WERI-Rb-1 (cell line): ENCODE measurements at regions not wholly inside any gene's neighbourhood (a gene's known extent, or its start where the extent isn't known, plus 50 kb on each side); places are given as distances from the start of the nearest gene placed in this dataset.

ENCODE experiments used
- DNase-seq: peaks from one replicate; pipeline ENCODE4 v3.0.0-alpha.2; 2020
- H3K27ac ChIP-seq: fragments of 250-450 bp; sonication (Bioruptor Pico); 2 replicates; pipeline ENCODE4 v1.5.1; 2020; ENCODE audit warnings: mild to moderate bottlenecking, moderate library complexity
- H3K27me3 ChIP-seq: fragments of 250-450 bp; sonication (Bioruptor Pico); 2 replicates; pipeline ENCODE4 v1.5.1; 2021; ENCODE audit warnings: mild to moderate bottlenecking, low read depth, moderate library complexity; ENCODE audit not compliant: insufficient read depth, severe bottlenecking
- H3K36me3 ChIP-seq: fragments of 250-450 bp; sonication (Bioruptor Pico); 2 replicates; pipeline ENCODE4 v1.5.1; 2020; ENCODE audit warnings: mild to moderate bottlenecking, moderate library complexity
- H3K4me3 ChIP-seq: 2 replicates; pipeline ENCODE4 v1.5.1; 2011; ENCODE audit warnings: low read depth, mild to moderate bottlenecking, control low read depth, low read length
- H3K9me3 ChIP-seq: fragments of 250-450 bp; sonication (Bioruptor Pico); 2 replicates; pipeline ENCODE4 v1.5.1; 2021; ENCODE audit warnings: mild to moderate bottlenecking, moderate library complexity; ENCODE audit not compliant: severe bottlenecking
- TF ChIP-seq, protein P1 (sequence below): IDR thresholded peaks from 2 replicates; pipeline ENCODE4 v1.5.1; 2011; ENCODE audit warnings: low read depth, mild to moderate bottlenecking, control low read depth, inconsistent platforms, low read length

DNA sequence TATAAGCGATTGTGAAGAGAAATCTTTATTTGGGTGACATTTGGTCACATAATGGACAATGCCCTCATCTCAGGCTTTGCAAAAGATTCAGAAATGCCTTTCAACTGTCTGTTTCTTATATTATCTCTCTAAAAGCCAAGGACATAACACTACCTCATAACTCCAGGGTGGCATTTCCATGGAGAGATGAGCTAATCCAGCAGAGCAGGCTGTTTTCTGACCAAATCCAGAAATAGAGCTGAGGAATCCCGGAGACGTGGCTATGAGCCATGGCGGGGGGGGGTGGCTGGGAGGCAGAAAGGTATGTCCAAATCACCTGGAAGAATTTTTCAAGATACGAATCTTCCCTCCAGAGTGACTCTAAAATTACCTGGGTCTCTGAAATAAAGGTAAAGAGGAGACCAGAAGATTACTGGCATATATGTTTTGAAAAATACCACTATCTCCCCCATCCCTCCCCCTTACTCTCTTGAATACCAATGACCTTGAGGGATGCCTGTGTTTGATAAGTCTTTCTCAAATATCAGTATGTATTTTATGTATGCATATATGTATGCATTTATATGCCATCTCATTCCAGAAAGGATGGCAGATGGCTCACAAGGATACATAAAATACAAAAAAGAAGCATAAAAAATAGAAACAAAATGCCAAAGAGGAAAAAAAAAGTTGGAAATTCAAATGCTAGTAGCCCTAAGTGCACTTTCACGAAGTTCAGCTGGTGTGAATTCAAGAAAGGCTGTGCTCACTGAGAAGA lies 296.0 kb upstream of the MGAT5 start:
- Histone ChIP-seq H3K36me3 (no peaks in the 10 kb centered on the region), H3K27me3 (no peaks in the 10 kb centered on the region), H3K4me3 (no peak overlapping the region), H3K9me3 (peaks cover 2% of the 10 kb centered on the region), H3K27ac (no peak overlapping the region)
- TF ChIP-seq, protein P1, sequence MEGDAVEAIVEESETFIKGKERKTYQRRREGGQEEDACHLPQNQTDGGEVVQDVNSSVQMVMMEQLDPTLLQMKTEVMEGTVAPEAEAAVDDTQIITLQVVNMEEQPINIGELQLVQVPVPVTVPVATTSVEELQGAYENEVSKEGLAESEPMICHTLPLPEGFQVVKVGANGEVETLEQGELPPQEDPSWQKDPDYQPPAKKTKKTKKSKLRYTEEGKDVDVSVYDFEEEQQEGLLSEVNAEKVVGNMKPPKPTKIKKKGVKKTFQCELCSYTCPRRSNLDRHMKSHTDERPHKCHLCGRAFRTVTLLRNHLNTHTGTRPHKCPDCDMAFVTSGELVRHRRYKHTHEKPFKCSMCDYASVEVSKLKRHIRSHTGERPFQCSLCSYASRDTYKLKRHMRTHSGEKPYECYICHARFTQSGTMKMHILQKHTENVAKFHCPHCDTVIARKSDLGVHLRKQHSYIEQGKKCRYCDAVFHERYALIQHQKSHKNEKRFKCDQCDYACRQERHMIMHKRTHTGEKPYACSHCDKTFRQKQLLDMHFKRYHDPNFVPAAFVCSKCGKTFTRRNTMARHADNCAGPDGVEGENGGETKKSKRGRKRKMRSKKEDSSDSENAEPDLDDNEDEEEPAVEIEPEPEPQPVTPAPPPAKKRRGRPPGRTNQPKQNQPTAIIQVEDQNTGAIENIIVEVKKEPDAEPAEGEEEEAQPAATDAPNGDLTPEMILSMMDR: no peak
- DNase-seq: no peak

DNA sequence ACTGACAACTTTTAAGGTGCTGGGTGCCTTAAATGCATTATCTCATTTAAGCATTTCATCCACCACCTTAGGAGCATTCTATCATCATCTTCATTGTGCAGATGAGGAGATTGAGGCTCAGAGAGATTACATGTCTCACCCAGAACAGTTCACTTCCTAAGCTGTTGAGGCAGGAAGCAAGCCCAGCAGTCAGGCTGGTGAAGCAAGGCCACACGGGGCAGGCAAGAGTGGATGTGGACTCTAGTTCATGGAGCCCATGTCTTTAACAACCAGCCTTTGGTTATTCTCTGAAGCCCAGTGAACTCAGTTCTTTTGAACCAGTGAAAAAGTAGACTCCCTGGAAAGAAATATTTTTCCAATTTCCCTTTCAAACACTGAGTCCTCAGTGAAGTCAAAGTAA lies 294.8 kb upstream of the MGAT5 start:
- peak; percentile 17 for DNase-seq
- TF ChIP-seq, protein P1: peak; percentile 32; the same call in 1 of the 2 replicates
- H3K27me3 ChIP-seq: no peaks in the 10 kb centered on the region
- no peaks in the 10 kb centered on the region for H3K36me3 ChIP-seq
- H3K9me3 ChIP-seq: peaks cover 2% of the 10 kb centered on the region
- H3K27ac ChIP-seq: no peak overlapping the region
- no peak overlapping the region for H3K4me3 ChIP-seq

DNA sequence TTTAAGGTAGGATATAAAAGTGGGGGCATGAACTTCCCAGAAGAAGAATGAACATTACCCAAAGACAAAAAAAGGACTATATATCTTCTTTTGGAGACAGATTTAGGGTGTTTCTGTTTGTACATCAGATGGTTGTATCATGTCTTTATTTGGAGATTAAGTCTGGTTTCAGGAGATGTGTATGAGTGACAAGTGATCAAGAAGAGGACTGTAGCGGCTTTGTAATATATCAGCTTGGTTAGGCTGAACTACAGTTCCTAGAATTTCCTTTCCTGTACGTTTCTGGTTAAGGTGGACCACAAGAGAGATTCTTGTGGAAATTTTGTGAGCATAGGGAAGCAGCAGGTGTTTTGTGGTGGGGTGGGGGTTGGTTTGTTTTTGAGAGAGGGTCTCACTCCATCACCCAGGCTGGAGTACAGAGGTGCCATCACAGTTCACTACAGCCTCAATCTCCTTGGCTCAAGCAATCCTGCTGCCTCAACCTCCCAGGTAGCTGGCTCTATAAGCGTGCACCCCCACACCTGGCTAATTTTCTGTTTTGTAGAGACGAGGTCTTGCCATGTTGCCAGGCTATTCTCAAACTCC lies 287.1 kb upstream of the MGAT5 start:
- H3K9me3 ChIP-seq: no peaks in the 10 kb centered on the region
- H3K4me3 ChIP-seq: no peak overlapping the region
- TF ChIP-seq, protein P1: no peak
- no peak overlapping the region for H3K27ac ChIP-seq
- no peaks in the 10 kb centered on the region for H3K36me3 ChIP-seq
- no peaks in the 10 kb centered on the region for H3K27me3 ChIP-seq
- no peak for DNase-seq

DNA sequence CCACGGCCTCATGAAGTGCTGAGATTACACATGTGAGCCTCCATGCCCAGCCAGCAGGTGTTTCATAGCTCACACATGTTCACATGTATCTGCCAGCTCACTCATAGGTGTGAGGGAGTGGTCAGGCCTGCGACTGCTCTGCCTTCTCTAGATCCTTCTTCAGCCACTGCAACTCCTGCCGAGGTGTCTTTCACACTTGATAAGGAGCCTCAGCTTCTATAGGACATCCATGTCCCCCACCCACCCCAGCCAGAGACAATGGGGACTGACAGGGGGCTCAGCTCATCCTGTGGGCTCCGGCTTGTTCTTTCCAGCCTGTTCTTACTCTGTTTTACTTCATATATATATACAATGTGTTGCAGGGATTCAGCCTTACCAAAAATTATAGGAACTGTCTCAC lies 286.5 kb upstream of the MGAT5 start:
- no peak overlapping the region for H3K4me3 ChIP-seq
- H3K36me3 ChIP-seq: no peaks in the 10 kb centered on the region
- no peak overlapping the region for H3K27ac ChIP-seq
- DNase-seq: no peak
- H3K9me3 ChIP-seq: no peaks in the 10 kb centered on the region
- TF ChIP-seq, protein P1: no peak
- H3K27me3 ChIP-seq: no peaks in the 10 kb centered on the region

DNA sequence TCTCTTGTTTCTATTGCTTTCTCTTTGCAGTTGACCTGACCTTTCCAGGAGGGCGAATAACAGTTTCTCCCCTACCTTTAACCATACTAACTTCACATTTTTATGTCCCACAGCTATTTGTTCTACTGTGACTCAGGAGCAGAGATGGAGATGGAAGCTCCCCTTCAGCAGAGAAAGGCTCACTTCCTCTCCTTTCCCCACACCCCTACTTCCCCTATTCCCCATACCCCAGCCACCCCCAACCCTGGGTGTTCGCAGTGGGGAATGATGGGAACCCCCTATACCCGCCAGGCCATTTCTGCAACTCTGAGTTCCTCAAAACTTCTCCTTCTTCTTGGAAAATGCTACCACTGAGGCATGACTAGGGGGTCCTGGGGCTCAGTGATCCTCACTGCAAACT lies 285.4 kb upstream of the MGAT5 start:
- Histone ChIP-seq H3K27ac (no peak overlapping the region), H3K9me3 (no peaks in the 10 kb centered on the region), H3K36me3 (no peaks in the 10 kb centered on the region), H3K4me3 (no peak overlapping the region), H3K27me3 (no peaks in the 10 kb centered on the region)
- DNase-seq: no peak
- TF ChIP-seq, protein P1: no peak

DNA sequence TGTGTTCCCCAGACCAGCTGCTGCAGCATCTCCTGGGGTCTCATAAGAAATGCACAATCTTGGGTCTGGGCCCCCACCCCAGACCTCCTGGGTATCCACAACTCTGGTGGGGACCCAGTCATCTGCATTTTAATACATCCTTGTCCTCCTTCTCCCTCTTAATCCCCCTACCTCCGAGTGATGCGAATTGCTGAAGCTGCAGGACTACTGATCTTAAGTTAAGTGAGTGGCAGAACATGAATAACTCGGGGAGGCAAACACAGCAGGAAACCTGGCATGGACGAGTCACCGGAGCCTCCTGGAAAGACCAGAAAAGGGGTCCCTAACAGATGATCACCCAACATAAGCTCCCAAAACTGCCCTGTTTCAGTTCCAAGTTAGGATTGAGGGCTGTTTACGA lies 283.2 kb upstream of the MGAT5 start:
- DNase-seq: no peak
- TF ChIP-seq, protein P1: no peak
- Histone ChIP-seq H3K27ac (no peak overlapping the region), H3K36me3 (no peaks in the 10 kb centered on the region), H3K4me3 (no peak overlapping the region), H3K27me3 (no peaks in the 10 kb centered on the region), H3K9me3 (no peaks in the 10 kb centered on the region)
